Adipocyte (in vitro differentiated cells): ENCODE measurements at regions not wholly inside any gene's neighbourhood (a gene's known extent, or its start where the extent isn't known, plus 50 kb on each side); places are given as distances from the start of the nearest gene placed in this dataset.
"Not testable (repeated sequence)": the region's sequence is repeated elsewhere in the genome, so short reads cannot be mapped to it uniquely, and the experiment has no call there.

Experiments
- DNase-seq: peaks from one replicate; pipeline ENCODE4 v3.0.0-alpha.2; 2015; ENCODE audit warnings: low read depth
- H3K27me3 ChIP-seq: replicated peaks from 2 replicates; pipeline ENCODE4 v1.7.0; 2013; ENCODE audit warnings: mild to moderate bottlenecking, low read length, moderate library complexity; ENCODE audit not compliant: control insufficient read depth, insufficient read depth
- H3K36me3 ChIP-seq: 2 replicates; pipeline ENCODE4 v1.7.0; 2013; ENCODE audit warnings: low read length, mild to moderate bottlenecking, moderate library complexity; ENCODE audit not compliant: control insufficient read depth, insufficient read depth, severe bottlenecking
- H3K4me1 ChIP-seq: 2 replicates; pipeline ENCODE4 v1.7.0; 2013; ENCODE audit warnings: mild to moderate bottlenecking, low read length, moderate library complexity; ENCODE audit not compliant: control insufficient read depth, insufficient read depth
- H3K4me3 ChIP-seq: 2 replicates; pipeline ENCODE4 v1.7.0; 2013; ENCODE audit warnings: mild to moderate bottlenecking, low read length, moderate library complexity
- H3K9ac ChIP-seq: 2 replicates; pipeline ENCODE4 v1.7.0; 2013; ENCODE audit warnings: mild to moderate bottlenecking, low read length, moderate library complexity
- H3K9me3 ChIP-seq: 2 replicates; pipeline ENCODE4 v1.7.0; 2013; ENCODE audit warnings: mild to moderate bottlenecking, low read length, moderate library complexity; ENCODE audit not compliant: control insufficient read depth

DNA sequence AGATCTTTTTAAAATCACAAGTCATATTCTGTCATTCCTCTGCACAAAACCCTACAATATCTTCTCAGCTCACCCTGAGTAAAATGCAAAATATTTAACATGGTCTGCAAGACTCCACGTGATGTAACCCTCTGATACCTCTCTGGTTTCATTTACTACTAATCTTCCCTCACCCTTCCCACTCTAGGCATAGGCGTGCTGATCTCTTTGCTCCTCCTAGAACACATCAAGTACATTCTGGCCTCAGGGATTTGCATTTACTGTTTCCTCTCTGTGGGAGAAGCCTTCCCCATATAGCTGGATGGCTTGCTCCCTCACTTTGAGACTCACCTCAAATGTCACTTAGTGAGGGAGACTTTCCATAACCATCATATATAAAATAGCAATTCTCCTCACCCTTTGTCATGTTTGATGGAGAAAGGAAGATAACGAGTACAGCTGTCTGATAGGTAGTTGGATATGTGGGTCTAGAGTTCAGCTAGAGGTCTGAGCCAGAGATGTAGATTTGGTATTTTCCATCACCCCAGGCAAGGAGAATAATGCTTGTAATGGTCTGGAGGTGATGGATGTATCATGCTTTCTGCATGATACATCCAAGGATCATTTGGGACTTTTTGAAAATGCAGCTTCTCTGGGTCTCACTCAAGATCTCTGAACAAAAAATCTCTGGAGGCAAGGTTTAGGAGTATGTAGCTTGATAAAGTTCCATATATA is 123.9 kb upstream of the VAMP7 start:
- H3K4me1 ChIP-seq, result no peaks in the 10 kb centered on the region
- no peaks in the 10 kb centered on the region for H3K9me3 ChIP-seq
- no peak for DNase-seq
- no peak overlapping the region for H3K9ac ChIP-seq
- H3K36me3 ChIP-seq, result no peaks in the 10 kb centered on the region
- H3K4me3 ChIP-seq, result no peak overlapping the region
- no peaks in the 10 kb centered on the region for H3K27me3 ChIP-seq

DNA sequence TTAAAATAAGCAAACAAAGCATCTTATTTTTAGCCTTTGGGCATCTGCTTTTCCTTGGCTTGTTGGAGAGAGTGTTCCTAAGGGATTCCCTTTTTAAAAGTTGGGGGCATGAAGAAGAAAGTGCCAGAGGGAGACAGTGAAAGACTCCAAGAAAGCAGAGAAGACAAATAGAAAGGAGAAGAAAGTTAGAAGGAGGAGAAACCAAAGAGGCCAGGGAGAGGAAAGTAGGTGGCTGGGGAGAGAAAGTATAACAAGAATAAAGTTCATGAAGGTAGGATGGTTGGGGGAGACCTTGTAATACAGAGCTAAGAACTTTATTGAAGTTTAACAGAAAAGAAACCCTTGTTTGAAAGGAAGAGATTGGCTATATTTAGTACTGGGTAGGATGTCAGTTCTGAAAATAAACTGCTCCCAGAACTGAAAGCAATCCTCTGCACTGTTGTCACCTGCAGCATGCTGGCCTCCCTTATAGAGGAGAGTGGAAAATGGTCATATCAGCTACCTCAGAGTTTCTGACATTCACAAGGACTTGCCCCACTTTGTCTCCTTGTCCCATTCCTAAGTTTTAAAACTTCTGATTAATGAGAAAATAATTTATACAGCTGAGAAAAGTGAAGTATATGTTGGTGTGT is 125.3 kb upstream of the VAMP7 start:
- Histone ChIP-seq H3K9me3 (no peaks in the 10 kb centered on the region), H3K4me1 (no peaks in the 10 kb centered on the region), H3K27me3 (no peaks in the 10 kb centered on the region), H3K9ac (no peak overlapping the region), H3K36me3 (no peaks in the 10 kb centered on the region), H3K4me3 (no peak overlapping the region)
- DNase-seq, result no peak

DNA sequence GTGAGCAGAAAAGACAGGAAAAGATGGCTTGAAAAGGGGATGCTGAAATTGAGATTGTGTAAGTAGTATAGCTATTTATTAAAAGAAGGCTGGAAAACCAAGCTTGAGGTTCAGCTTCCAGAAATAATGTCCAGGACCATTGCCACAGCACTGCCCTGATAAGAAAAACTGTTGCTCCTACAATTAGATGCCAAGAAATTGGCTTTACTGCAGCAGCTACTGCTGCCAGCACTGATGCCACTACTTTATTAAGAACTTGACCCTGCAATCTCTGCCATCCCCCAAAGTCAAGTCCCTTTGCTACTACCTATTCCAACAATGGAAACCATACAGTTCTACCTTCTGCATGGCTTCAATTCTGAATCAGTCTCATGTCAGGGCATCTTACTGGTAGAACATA is 130.0 kb upstream of the VAMP7 start:
- no peaks in the 10 kb centered on the region for H3K4me1 ChIP-seq
- H3K27me3 ChIP-seq, result no peaks in the 10 kb centered on the region
- H3K9ac ChIP-seq, result no peak overlapping the region
- no peak overlapping the region for H3K4me3 ChIP-seq
- no peaks in the 10 kb centered on the region for H3K9me3 ChIP-seq
- DNase-seq, result no peak
- no peaks in the 10 kb centered on the region for H3K36me3 ChIP-seq

DNA sequence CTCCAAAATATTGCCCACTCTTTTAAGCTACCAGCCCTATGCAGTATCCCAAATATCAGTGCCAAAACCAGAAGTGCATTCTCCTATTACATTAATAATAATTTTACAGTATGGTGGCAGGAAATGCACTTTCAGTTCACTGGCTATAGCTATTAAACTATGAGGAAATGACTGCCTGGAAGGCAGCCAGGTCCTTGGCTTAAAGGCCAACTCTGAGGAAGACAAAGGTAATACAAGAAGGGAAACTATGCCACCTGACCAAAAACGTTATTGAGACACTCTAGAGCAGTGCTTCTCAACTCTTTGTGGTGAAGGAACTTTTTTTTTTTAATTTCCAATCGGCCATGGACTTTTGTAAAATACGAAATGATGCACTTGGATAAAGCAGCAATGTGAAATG is 133.6 kb upstream of the VAMP7 start:
- Histone ChIP-seq H3K9ac (no peak overlapping the region), H3K36me3 (no peaks in the 10 kb centered on the region), H3K27me3 (no peaks in the 10 kb centered on the region), H3K4me1 (no peaks in the 10 kb centered on the region), H3K9me3 (peaks cover 2% of the 10 kb centered on the region), H3K4me3 (no peak overlapping the region)
- DNase-seq, result no peak

DNA sequence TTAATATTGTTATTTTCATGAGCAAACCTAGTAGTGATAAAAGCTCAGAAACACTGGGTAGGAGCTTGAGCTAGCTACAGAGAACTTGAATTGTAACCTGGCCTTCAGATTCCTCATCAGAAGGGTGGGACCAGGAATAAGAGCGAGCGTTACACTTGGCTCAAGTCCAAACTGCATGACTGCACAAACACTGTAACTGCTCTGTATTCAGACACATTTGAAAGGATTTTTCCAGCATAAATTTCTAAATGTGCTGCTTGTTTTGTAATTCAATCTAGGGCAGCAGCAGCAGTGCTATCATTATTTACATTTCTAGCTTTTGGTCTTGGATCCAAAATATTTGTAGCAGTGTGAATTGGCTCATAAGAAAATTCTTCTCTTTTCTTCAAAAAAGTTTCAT is 133.0 kb upstream of the TMLHE start:
- Histone ChIP-seq H3K4me3 (no peak overlapping the region), H3K27me3 (no peaks in the 10 kb centered on the region), H3K4me1 (no peaks in the 10 kb centered on the region), H3K9me3 (peaks cover 5% of the 10 kb centered on the region), H3K9ac (peak overlapping the region; percentile 8), H3K36me3 (no peaks in the 10 kb centered on the region)
- DNase-seq, result peak; percentile 43

DNA sequence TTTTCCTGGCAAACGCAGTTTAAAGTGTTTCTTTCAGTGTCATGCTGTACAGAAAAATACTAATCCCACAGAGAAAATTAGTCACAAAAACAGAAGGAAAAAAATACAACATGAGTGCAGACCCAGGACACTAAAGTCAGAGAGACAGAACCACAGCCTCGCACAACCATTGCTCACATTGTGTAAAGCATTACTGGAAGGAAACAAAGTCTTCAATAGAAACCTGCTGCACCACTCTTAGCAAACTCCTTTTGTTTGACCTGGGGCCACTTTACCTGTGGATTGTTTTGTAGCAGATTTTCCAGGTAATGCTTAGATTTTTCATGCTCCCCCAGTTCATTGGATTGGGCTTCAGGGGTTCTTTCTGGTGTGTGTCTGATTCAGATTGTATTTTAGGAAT is 131.8 kb upstream of the TMLHE start:
- Histone ChIP-seq H3K27me3 (no peaks in the 10 kb centered on the region), H3K4me3 (peak overlapping the region; percentile 68), H3K9me3 (peaks cover 5% of the 10 kb centered on the region), H3K9ac (peak overlapping the region; percentile 38), H3K36me3 (no peaks in the 10 kb centered on the region), H3K4me1 (no peaks in the 10 kb centered on the region)
- DNase-seq, result no peak

DNA sequence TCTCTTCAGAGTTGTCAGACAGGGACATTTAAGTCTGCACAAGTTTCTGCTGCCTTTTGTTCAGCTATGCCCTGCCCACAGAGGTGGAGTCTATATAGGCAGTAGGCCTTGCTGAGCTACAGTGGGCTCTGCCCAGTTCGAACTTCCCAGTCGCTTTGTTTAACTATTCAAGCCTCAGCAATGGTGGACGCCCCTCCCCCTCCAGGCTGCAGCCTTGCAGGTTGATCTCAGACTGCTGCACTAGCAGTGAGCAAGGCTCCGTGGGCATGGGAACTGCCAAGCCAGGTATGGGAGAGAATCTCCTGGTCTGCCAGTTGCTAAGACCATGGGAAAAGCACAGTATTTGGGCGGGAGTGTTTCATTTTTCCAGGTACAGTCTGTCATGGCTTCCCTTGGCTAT is 115.6 kb upstream of the TMLHE start:
- H3K36me3 ChIP-seq, H3K9ac ChIP-seq, H3K4me1 ChIP-seq, H3K27me3 ChIP-seq, DNase-seq, H3K4me3 ChIP-seq, H3K9me3 ChIP-seq: not testable (repeated sequence)

DNA sequence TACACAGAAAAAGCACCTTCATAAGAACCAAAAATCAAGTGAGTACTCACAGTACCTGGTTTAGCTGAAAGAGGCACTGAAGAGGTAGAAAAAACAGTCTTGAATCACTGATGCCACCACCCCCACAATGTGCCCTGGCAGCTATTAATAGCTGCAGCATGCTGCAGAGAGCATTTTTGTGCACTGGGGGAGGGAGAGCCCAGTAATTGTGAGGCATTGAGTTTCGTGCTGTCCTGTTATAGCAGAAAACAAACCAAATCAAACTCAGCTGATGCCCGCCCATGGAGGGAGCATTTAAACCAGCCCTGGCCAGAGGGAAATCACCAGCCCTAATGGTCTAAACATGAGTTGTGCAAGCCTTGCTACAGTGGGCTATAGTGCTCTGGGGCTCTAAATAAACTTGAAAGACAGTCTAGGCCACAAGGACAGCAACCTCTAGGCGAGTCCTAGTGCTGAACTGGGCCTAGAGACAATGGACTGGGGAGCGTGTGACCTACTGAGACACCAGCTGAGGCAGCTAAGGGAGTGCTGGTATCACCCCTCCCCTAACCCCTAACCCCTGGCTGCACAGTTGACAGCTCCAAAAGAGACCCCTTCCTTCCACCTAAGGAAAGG is 106.3 kb upstream of the TMLHE start:
- Histone ChIP-seq H3K4me1 (peaks cover 4% of the 10 kb centered on the region), H3K27me3 (no peaks in the 10 kb centered on the region), H3K36me3 (no peaks in the 10 kb centered on the region), H3K9me3 (peaks cover 2% of the 10 kb centered on the region), H3K9ac (no peak overlapping the region), H3K4me3 (no peak overlapping the region)
- peak; percentile 38 for DNase-seq

DNA sequence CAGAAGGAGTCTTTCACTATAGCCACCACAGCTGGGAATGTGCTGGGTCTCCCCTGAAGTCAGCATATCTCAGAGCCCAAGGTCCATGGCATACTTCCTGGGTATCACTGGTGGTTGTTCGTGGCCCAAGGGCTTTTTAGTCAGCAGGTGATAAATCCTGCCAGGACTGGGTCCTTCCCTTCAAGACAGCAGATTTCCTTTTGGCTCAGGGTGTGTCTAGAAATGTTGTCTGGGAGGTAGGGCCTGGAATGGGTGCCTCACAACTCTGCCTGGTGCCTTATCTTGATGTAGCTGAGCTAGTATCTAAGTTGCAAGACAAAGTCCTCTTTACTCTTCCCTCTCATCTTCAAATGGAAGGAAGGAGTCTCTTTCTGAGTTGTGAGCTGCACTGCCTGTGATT is 102.4 kb upstream of the TMLHE start:
- DNase-seq, result no peak
- Histone ChIP-seq H3K27me3 (no peaks in the 10 kb centered on the region), H3K9me3 (peaks cover 16% of the 10 kb centered on the region), H3K4me3 (no peak overlapping the region), H3K9ac (no peak overlapping the region), H3K36me3 (no peaks in the 10 kb centered on the region), H3K4me1 (peaks cover 4% of the 10 kb centered on the region)

DNA sequence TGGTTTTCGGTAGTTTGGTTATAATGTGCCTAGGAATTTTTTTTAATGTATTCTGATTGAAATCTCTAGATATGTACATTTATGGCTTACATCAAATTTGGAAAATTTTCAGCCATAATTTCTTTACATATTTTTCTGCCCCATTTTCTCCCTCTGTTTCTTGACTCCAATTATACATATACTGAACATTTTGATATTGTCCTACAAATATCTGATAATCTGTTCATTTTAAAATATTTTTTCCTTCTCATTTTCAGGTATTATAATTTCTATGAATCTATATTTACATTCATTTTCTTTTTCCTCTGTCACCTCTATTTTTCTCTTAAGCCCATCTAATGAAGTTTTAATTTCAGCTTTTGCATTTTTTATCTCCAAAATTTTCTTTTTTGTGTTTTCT is 82.7 kb upstream of the TMLHE start:
- Histone ChIP-seq H3K4me3 (no peak overlapping the region), H3K9ac (no peak overlapping the region), H3K4me1 (no peaks in the 10 kb centered on the region), H3K27me3 (no peaks in the 10 kb centered on the region), H3K36me3 (no peaks in the 10 kb centered on the region), H3K9me3 (peaks cover 3% of the 10 kb centered on the region)
- no peak for DNase-seq

DNA sequence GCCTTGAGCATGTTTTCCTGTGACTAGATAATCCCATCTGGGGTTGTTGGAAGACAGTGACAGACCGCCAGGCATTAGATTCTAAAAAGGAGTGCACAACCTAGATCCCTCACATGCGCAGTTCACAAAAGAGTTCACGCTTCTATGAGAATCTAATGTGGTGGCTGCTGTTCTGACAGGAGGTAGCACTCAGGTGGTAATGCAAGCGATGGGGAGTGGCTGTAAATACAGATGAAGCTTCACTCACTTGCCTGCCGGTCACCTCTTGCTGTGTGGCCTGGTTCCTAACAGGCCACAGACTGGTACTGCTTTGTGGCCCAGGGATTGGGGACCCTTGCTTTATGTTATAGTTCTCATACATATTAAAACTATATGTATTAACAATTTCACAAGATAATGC is 81.9 kb upstream of the TMLHE start:
- no peak for DNase-seq
- no peaks in the 10 kb centered on the region for H3K4me1 ChIP-seq
- no peak overlapping the region for H3K9ac ChIP-seq
- H3K9me3 ChIP-seq, result peaks cover 3% of the 10 kb centered on the region
- no peaks in the 10 kb centered on the region for H3K27me3 ChIP-seq
- no peak overlapping the region for H3K4me3 ChIP-seq
- H3K36me3 ChIP-seq, result no peaks in the 10 kb centered on the region
